ENCODE measurements at regions not wholly inside any gene's neighbourhood (a gene's known extent, or its start where the extent isn't known, plus 50 kb on each side); places are given as distances from the start of the nearest gene placed in this dataset.
"Not testable (repeated sequence)": the region's sequence is repeated elsewhere in the genome, so short reads cannot be mapped to it uniquely, and the experiment has no call there.

DNA sequence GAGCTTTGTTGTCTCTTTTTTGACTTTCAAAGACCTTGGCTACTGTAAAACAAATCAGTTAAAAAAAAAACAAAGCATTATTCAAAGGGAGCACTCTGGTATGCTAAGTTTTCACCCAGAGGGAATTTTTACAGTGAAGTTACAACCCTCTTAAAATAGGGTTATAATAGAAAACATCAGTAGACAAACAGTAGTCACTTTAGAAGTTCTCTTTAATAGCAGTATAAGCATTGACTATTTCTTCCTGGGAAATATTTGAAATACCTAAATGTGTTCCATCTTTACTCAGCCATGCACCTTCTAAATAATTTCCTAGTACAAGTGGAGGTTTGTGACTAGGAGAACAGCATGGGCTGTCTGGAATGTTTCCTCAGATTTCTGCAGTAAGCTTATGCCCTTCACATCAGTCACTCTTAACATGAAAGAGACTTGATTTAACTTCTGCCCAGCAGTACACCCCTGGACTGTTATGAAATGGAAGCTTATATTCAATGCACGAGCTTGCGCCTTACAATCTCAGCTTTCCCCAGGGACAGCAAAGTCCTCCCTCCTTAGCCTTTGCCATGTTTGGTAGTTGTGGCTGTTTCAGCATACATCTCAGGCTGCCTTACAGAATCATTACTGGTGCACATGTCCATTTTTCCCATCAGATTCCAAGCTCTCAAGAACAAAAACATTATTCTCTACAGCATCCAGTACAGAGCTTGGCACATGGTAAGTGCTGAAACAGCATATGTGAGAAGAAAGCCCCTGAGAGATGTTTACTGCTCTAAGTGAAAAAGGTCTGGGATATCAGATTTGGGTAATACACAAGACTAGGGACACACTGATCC lies 191.5 kb downstream of the ZNF608 start:
- no peak for DNase-seq (ENCODE audit: low read depth in 4 of 4, low spot score in 2 of 4)

DNA sequence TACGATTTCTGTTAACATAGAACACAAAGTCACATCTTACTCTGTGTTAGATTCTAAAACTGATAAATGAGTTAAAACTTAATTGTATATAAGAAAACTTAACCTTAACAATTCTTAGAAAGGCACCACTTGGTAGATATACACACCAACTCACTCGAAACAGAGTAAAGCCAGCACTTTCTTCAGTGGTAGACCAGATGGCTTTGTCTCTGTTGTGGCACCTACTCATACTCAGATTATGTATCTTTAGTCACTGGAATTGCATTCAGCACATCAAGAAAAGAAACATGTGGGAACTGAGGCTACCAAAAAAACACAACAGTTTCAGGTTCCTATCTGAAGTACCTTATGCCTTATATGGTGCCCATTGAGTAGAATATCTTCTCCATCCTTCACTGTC lies 192.5 kb downstream of the ZNF608 start:
- no peak for DNase-seq (ENCODE audit: low read depth in 4 of 4, low spot score in 2 of 4)

DNA sequence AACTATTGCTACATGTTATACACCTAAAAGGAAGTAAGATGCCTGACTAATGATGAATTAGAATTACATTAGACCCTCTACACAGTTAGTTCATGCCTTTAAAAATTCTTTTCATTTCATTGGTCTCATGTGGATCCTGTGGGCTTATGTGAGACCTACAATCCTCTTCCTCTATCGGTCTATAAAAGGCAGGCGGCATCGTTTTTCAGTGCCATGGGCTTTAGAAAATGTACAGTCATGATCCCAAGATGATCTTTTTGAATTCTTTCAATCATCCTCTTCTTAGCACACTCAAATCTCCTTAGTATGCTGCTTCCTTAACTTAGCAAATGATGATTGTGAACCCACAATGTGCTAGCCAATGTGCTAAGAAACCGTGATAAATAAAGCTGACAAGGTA lies 193.9 kb downstream of the ZNF608 start:
- DNase-seq (ENCODE audit: low read depth in 4 of 4, low spot score in 2 of 4) = no peak

DNA sequence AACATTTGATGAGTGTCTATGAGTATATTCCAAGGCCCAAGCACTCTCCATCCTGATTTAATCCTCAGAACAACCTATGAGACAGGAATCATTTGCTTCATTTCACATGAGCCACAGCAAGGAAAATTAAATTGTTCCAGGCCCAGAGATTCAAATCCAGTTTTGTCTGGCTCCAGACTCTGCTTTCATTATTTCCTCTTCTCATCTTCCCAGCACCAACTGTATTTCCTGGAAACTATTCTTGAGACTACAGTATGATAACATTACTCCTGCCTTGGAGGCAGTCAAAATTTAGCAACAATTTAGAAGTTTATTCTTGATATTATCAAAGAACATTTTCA lies 194.5 kb downstream of the ZNF608 start:
- no peak for DNase-seq (ENCODE audit: low read depth in 4 of 4, low spot score in 2 of 4)

DNA sequence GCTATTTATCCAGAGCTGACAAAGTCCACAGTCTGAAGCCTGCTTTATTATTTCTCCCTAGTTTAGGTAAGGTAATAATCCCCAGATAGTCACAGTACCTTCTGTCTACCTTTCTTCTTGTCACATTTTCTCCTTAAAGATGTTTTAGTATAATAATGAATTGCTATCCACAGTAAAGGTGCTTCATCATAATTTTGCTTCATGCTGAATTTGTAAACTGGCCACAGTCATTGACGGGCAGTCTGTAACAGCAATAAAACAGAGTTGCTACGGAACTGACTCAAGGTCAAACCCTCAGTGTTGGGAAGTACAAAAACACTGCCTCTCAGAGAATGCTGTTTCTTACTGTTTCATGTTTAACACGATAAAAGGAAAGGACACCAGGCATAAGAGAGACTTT lies 195.7 kb downstream of the ZNF608 start:
- DNase-seq (ENCODE audit: low read depth in 4 of 4, low spot score in 2 of 4) = no peak

DNA sequence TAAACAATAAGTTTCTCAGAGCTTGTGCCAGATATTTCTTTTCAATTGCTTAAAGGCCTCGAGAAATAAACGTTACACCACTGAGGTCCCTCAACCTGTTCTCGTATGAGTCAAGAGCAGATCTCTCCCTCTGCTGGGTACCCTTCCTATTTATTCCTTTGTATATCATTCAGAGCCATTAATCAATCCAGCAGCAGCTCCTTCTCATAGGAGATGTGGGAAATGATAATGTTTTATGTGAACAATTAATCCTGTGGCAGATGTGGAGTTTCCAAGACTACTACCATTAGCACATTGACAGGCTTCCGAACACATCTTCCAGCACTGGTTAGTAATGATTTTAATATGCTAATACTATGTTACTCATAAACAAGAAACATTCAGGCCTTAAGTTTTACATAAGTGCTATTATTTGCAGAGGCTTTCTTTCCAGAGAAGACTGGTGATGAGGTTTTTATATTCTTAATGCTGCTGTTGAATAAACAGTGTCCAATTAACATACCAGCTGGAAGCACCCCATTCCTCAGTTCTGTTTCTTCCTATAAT lies 196.5 kb downstream of the ZNF608 start:
- no peak for DNase-seq (ENCODE audit: low read depth in 4 of 4, low spot score in 2 of 4)

DNA sequence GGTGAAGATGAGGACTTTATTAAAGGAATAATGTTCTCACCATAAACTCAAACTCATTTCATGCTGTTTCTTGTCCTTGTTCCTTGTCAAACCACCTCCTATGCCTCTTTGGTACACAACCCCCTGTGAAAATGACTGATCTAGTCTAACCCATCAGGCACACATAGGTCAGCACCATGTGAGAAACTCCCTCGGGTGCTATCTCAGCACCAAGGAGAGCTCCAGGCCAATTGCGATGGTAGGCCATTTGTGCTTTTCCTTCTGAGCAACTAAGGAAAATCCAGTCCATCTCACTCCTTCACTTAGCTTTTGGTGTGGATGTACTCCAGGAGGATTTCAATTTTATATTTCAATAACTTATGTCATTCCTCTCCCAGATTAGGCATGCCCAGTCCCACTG lies 199.8 kb downstream of the ZNF608 start:
- DNase-seq (ENCODE audit: low read depth in 4 of 4, low spot score in 2 of 4) = no peak

DNA sequence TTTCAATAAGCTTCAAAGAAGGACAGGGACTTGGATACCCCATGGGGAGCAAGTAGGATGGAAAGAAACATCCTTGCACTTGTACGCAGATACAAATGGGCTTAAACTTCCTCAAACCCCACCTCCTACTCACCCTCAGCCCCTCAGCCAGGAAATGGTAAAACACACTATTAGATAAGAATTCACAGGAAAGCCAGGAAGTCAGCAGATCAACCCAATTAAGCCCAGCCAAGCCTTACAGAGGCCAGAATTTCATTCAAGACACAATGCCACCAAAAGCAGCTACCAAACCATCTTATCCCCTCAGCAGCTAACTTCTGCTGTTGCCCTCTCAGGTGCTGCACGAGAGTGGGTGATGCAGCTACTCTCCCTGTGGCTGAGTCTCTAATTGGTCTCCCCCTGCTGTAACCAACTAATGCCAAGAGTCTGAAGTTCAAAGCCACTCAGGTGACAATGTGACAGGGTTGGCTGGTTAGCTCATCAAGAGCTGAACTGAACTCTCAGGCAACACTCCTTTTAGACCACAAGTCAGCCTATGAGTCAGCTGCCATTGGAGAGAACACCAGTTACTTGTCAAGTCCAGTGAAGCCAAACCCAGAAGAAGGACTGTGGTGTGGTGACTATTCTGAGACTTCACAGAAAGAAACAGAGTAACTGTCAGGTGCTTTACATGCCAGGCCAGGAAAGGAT lies 201.9 kb downstream of the ZNF608 start:
- no peak for DNase-seq (ENCODE audit: low read depth in 4 of 4, low spot score in 2 of 4)

DNA sequence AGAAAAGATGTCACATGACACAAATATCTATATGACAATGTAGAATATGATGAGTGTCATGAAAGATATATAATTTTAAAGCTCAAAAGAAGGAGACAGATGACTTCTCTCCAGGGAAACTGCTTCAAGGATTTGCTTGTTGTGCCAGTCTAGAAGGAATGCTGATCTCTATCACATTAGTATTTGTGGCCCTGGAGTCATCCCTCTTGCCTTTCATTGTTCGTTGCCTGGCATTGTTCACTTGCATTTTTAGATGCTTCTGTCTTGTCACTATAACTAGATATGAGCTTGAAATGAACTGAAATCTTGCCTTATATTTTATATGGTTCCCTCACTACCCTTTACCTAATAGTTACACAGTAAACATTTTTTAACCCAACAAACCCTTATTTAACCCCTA lies 207.5 kb downstream of the ZNF608 start:
- no peak for DNase-seq (ENCODE audit: low read depth in 4 of 4, low spot score in 2 of 4)

DNA sequence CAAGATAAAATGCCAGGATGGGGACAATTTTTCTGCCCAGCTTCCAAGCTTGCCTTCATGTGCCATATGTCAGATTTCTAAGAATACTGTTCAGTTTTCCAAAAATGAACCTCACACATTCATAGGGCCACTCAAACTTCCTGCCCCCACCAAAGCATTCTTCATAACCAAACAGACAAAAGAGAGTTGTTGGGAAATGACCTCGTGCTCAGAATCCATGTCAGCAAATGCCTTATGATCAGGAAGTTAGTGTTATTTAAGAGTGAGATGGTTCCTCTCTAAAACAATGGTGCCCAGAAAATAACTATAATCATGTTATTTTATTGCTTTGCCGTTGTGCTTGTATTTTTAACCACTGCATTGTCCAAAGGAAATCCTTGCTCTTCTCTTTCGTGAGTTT lies 208.2 kb downstream of the ZNF608 start:
- no peak for DNase-seq (ENCODE audit: low read depth in 4 of 4, low spot score in 2 of 4)

DNA sequence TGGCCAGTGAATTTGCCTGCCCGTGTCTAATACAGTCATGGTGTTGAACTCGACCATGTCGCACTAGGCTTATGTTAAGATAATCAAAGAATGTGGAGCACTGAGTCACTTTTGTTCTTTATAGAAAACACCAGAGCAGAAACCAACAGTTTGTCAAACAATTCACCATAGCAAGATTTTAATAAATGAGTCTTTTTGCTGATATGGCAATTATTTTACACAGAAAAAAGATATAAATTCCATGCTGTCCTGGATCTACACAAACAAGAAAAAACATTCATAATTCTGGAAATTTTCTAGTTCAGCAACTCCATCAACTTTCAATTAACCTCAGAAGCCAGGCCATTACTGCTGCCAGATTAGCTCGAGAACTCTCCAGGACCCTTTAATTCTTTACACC lies 208.9 kb downstream of the ZNF608 start:
- DNase-seq (ENCODE audit: low read depth in 4 of 4, low spot score in 2 of 4) = no peak

DNA sequence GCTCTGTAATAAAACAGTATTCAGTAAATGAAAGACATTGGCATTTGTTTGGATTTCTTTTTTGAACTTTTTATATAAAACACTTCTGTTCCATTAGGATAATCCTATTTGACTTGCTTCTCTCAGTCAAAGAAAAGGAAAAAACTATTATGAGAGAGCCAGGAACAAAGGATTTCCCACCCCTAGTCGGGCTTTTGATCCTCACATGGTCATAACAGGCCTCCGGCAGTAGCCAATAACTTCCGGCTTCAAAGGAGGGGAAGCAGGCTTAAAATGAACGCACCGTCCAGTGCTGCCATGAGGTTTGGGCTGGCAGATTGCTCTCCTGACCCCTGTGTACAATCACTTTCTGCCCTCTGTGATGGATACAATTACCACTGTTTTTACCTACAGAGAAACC lies 209.3 kb downstream of the ZNF608 start:
- DNase-seq (ENCODE audit: low read depth in 4 of 4, low spot score in 2 of 4) = no peak

DNA sequence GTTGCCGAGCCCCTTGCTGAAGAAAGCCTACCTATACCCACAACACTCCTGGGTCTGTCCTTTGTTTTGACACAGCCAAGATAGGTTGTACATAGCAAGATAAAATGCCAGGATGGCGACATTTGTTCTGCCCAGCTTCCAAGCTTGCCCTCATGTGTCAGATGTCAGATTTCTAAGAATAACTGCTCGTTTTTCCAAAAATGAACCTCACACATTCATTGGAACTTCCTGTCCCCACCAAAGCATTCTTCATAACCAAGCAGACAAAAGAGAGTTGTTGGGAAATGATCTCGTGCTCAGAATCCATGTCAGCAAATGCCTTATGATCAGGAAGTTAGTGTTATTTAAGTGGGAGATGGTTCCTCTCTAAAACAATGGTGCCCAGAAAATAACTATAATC lies 210.1 kb downstream of the ZNF608 start:
- no peak for DNase-seq (ENCODE audit: low read depth in 4 of 4, low spot score in 2 of 4)

DNA sequence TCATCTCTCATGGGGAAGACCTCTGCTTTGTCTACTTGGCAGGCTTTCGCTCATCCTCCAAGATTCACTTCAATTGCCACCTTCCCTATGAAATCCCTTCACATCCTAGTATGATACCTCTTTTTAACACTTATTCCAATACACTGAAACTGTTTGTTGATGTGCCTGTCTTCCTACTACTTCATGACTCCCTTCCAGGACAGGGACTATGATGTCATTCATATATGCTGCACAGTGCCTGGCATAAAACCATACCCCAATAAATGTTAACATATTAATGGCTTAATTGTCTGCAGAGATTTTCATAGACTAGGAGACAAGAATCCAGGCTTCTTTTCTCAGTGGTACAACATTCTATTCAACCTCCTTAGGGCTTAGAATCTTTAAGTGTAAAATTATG lies 215.5 kb downstream of the ZNF608 start:
- no peak for DNase-seq (ENCODE audit: low read depth in 4 of 4, low spot score in 2 of 4)

DNA sequence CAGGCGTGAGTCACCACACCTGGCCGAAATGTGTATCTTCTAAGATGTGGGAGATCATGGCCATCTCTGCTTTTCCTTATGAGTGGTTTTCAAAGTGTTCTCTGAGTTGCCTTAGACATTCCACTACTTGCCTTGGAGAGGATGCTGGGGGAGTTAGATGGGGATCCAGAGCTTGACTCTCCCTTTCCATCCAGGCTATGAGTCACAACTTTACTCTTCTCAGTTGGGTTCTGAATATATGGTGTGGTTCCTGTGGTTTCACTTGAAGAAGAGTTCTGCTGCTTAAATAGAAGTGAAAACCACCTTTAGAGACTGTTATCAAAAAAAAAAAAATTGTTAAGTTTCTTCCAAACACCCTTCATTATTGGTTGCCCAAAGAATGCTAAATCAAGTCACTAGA lies 217.6 kb downstream of the ZNF608 start:
- DNase-seq (ENCODE audit: low read depth in 4 of 4, low spot score in 2 of 4) = no peak

DNA sequence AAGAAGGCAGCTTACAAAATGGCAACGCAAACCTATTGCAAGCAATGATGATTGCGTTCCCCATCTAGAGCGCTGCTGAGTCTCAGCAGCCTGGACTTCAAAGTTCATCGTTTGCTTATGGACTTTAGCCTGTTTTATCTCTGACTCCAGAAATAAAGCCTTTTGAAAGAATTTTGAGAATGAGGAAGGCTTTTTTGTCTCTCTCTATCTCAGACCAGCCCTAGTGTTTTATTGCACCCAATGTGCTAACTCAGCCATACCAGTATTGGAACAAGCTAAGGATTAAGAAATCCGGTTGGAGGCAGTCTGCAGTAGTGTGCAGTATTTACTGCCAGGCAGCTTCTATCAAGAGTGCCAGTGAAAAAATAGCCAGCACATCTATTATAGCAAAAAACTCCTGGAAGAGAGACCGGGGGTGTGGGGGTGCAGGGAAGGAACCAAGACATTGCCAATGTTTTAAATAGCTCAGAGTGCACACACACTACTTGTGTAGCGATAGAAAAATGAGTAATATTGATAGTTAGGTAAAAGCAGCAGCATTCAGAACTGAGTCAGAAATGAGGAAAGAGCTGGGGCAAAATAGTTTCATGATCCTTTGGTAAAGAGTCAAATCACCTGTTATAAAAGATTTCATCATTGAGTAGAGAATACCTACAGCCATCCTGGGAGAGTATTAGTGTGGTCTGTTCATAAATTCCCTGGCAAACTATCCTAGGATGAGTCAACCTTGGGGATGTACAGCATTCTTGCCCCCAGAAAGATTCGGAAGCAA lies 219.0 kb downstream of the ZNF608 start:
- no peak for DNase-seq (ENCODE audit: low read depth in 4 of 4, low spot score in 2 of 4)

DNA sequence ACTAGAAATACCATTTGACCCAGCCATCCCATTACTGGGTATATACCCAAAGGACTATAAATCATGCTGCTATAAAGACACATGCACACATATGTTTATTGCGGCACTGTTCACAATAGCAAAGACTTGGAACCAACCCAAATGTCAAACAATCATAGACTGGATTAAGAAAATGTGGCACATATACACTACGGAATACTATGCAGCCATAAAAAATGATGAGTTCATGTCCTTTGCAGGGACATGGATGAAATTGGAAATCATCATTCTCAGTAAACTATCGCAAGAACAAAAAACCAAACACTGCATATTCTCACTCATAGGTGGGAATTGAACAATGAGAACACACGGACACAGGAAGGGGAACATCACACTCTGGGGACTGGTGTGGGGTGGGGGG lies 220.4 kb downstream of the ZNF608 start:
- DNase-seq (ENCODE audit: low read depth in 4 of 4, low spot score in 2 of 4) = not testable (repeated sequence)

DNA sequence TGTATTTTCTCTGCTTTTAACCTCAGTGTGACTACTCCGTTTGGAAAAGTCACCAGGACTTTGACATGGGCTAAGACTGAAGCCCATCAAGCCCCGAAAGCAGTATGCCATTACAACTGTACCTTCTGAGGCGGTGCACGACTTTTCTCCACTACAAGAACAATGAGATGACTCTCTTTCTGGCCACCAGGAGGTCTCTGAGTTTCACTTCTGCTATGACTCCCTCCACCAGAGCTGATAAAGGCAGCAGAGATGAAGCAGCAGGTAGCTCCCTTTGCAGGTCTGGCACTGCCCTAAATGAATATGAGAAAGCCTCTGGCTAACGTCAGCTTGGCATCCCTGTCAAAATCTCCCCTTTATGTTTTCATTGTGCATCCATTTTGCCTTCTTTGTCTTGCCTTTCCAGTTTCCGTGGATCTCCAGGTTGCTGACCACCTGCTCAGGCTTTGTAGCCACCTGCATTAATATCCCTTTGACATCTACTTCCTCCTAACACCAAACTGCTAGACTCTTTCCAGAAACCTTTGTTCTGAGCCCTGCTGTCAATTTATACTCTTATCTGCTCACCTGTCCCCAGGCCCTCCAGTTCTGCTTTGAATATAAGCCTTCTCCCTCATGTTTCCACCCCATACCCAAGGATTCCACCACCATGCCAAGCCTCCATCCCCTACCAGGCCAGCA lies 221.7 kb downstream of the ZNF608 start:
- no peak for DNase-seq (ENCODE audit: low read depth in 4 of 4, low spot score in 2 of 4)

DNA sequence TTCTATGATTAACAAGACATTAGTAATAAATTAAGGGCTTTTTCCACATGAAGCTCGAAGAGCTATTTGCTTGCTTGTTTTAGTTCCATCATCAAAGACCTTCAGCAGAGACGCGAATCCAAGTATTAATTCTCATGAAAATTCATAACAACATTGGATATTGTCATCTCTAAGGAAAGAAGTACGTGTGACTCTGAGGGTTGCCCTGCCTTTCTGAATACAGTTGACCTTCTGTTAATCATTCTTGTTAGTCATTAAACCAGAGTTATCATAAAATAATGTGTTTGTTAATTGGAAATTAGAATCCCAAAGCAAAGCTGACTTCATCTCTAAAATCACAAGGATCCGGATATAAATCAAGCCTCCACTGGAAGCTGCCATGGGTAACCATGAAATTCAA lies 222.5 kb downstream of the ZNF608 start:
- no peak for DNase-seq (ENCODE audit: low read depth in 4 of 4, low spot score in 2 of 4)

DNA sequence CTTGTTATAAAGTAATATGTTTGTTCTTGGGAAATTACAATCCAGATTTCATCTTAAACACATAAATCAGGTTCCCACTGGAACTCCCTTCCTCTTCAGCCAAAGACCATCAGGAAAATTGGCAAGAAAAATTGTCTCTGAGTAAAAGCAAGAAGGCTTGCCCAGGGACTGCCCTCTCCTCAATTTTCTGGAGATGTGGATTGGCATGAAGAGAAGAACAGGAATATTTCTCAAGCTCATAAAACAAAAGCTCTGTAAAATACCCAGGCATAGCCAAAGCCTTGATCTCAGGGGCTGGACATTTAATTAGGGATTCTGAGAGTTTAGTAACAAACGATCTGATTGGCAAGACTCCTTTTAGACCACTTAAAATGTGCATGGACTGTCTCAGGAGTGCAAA lies 223.4 kb downstream of the ZNF608 start:
- DNase-seq (ENCODE audit: low read depth in 4 of 4, low spot score in 2 of 4) = no peak

All from left renal cortex interstitium (tissue), 4 donors.